Common myeloid progenitor, CD34-positive (primary cell): ENCODE measurements at regions not wholly inside any gene's neighbourhood (a gene's known extent, or its start where the extent isn't known, plus 50 kb on each side); places are given as distances from the start of the nearest gene placed in this dataset.

Source experiments
- CTCF ChIA-PET: fragments of 350-600 bp; sonication (Branson Sonifier 250); formaldehyde crosslinking; loops from one replicate; lab custom pipeline; 2021; ENCODE audit warnings: antibody characterized with exemption; lab: Charles Lee
- POLR2A ChIA-PET: fragments of 350-600 bp; sonication (Branson Sonifier 250); formaldehyde crosslinking; loops from one replicate; lab custom pipeline; 2021; ENCODE audit warnings: antibody characterized with exemption; lab: Charles Lee
- DNase-seq, 3 donors: peaks; one replicate each; pipeline versions ENCODE4 v3.0.0 to v3.0.0-alpha.2; 2013
- H3K27ac ChIP-seq, 2 experiments: 1 replicate in 1 of 2; 2 replicates in 1 of 2; pipeline ENCODE4 v1.7.0; 2013; ENCODE audit warnings: inconsistent platforms in 2 of 2, low read length in 2 of 2, mild to moderate bottlenecking in 2 of 2, low read depth in 1 of 2, moderate library complexity in 1 of 2; ENCODE audit not compliant: severe bottlenecking in 2 of 2, insufficient read depth in 1 of 2, poor library complexity in 1 of 2
- H3K27me3 ChIP-seq, 5 experiments: replicated peaks in 2 of 5; 1 replicate in 3 of 5; 2 replicates in 2 of 5; pipeline versions ENCODE4 v1.6.1 to v1.7.0; 2013; ENCODE audit warnings: low read length in 4 of 5, mild to moderate bottlenecking in 2 of 5, moderate library complexity in 2 of 5, inconsistent platforms in 1 of 5; ENCODE audit not compliant: insufficient read depth in 5 of 5, control insufficient read depth in 4 of 5
- H3K36me3 ChIP-seq, 4 experiments: 1 replicate in 2 of 4; 2 replicates in 2 of 4; pipeline versions ENCODE4 v1.6.1 to v1.7.0; 2013; ENCODE audit warnings: low read length in 3 of 4, control low read depth in 1 of 4, mild to moderate bottlenecking in 1 of 4; ENCODE audit not compliant: control insufficient read depth in 4 of 4, insufficient read depth in 4 of 4
- H3K4me1 ChIP-seq, 4 experiments: 1 replicate in 3 of 4; 2 replicates in 1 of 4; pipeline versions ENCODE4 v1.6.1 to v1.7.1; 2013; ENCODE audit warnings: low read length in 3 of 4, mild to moderate bottlenecking in 3 of 4, control low read depth in 1 of 4, inconsistent platforms in 1 of 4, moderate library complexity in 1 of 4; ENCODE audit not compliant: control insufficient read depth in 4 of 4, insufficient read depth in 4 of 4; ENCODE audit errors: control extremely low read depth in 1 of 4
- H3K4me3 ChIP-seq, 7 experiments: 1 replicate in 4 of 7; 2 replicates in 3 of 7; pipeline versions ENCODE4 v1.5.1 to v1.7.0; 2013; ENCODE audit warnings: mild to moderate bottlenecking in 7 of 7, low read length in 6 of 7, moderate library complexity in 6 of 7, inconsistent platforms in 2 of 7, low read depth in 2 of 7, control low read depth in 1 of 7; ENCODE audit not compliant: insufficient read depth in 4 of 7, control insufficient read depth in 1 of 7; ENCODE audit errors: extremely low read depth in 1 of 7
- H3K9me3 ChIP-seq, 5 experiments: 1 replicate in 4 of 5; 2 replicates in 1 of 5; pipeline versions ENCODE4 v1.6.1 to v1.7.1; 2013; ENCODE audit warnings: low read length in 4 of 5, mild to moderate bottlenecking in 2 of 5, inconsistent platforms in 1 of 5, low read depth in 1 of 5, moderate library complexity in 1 of 5; ENCODE audit not compliant: control insufficient read depth in 4 of 5, insufficient read depth in 2 of 5; ENCODE audit errors: control extremely low read depth in 1 of 5
- WGBS: methylation state at CpG from one replicate; pipeline ENCODE4 v1.1.5; 2013; ENCODE audit not compliant: insufficient coverage; 5-methylcytosine and 5-hydroxymethylcytosine counted together

DNA sequence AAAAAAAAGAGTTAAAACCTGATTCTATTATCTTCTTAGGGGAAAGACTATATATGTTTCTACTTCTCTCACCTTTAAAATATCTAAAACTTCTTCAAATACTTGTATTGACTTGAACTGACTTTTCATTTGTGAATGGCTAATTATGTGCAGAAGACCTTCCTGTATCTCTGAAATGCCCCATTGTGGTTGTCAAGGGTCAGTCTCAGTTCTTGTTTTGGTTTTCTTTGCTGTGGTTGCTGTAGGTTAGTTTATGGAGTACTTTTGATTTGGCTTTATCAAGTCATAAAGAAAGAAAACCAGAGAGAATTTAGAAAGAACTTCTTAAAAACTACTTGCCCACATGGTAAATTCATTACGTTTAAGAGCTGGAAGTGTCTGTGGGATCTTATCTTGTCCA is 345.3 kb upstream of the POU1F1 start:
- WGBS = no CpG with 5 or more reads among the region's 1 CpG
- no peaks in the 10 kb centered on the region for H3K36me3 ChIP-seq
- CTCF ChIA-PET = no interaction called here

DNA sequence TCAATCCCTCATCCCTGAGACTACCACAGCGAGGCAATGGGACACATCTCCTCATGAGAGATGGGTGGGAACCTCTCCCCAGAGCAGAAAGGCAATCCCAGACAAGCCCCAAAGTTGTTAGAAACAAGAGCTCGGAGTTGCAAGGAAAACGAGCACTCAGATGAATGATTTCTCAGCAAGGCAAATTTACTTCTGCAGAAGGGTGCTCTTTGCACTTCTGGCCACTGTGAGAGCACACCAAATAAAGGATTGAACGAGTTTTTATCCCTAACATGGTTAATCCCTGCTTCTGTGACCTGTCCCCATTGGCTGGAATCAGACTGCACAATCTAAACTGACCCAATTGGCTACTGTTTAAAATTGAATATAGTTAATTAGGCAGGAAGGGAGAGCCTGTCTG is 339.1 kb upstream of the POU1F1 start:
- no peaks in the 10 kb centered on the region for H3K36me3 ChIP-seq
- H3K27me3 ChIP-seq = no peaks in the 10 kb centered on the region
- no peak overlapping the region for H3K4me3 ChIP-seq
- peaks cover 3 to 25% (median 8%) of the 10 kb centered on the region in 5 experiments for H3K9me3 ChIP-seq
- 92% methylated on average over 4 of the region's 4 CpGs for WGBS
- DNase-seq = no peak
- H3K27ac ChIP-seq = no peak overlapping the region
- ChIA-PET CTCF (no interaction called here), POLR2A (no interaction called here)
- H3K4me1 ChIP-seq = no peaks in the 10 kb centered on the region

More for the DNA sequence above, 345.3 kb upstream of the POU1F1 start:
- peaks cover 0 to 3% (median 0%) of the 10 kb centered on the region in 5 experiments for H3K9me3 ChIP-seq
- no peak for DNase-seq
- no peak overlapping the region for H3K4me3 ChIP-seq
- H3K27ac ChIP-seq = no peak overlapping the region
- no peaks in the 10 kb centered on the region for H3K4me1 ChIP-seq
- POLR2A ChIA-PET = no interaction called here
- no peaks in the 10 kb centered on the region for H3K27me3 ChIP-seq

DNA sequence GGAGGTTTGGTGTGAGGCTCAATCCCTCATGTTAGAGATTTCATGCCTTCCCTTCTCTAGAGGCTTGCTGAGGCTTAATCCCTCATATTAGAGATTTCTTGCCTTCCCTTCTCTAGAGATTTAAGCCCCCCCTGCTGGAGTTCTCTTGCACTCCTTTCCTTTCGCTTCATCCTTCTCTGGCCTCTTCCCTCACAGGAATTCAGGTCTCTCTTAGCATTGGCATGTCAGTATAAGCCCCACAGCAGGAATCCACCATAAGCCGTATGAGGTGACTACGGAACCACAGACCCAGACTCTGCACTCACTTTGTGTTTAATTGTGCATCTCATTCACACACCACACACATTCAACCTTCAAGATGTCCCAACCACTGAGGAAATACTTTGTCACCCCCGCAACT is 338.6 kb upstream of the POU1F1 start:
- Histone ChIP-seq H3K9me3 (peaks cover 3 to 25% (median 8%) of the 10 kb centered on the region in 5 experiments), H3K4me3 (no peak overlapping the region), H3K27ac (no peak overlapping the region), H3K36me3 (no peaks in the 10 kb centered on the region), H3K4me1 (no peaks in the 10 kb centered on the region), H3K27me3 (no peaks in the 10 kb centered on the region)
- DNase-seq = no peak
- ChIA-PET CTCF (interaction anchor here (1.0 kb wide), 1 partner anchor 355 kb away, joined by 3 read pairs; no protein-coding TSS in a partner anchor), POLR2A (no interaction called here)
- 100% methylated on average over 4 of the region's 4 CpGs for WGBS

DNA sequence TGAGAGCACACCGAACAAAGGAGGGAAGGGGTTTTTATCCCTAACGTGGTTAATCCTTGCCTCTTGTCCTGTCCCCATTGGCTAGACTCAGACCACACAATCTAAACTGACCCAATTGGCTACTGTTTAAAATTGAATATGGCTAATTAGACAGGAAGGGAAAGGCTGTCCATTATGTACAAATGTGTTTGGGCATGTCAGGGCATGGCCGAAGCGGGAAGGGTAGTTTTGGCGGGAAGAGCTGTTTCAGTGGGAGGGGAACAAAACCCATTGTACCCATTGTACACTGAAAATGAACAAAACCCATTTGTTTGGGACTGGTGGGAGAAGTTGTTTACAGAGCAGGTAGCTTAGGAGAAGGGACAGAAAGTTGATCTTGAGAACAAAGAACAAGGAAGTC is 330.9 kb upstream of the POU1F1 start:
- Histone ChIP-seq H3K9me3 (peaks cover 3 to 12% (median 9%) of the 10 kb centered on the region in 5 experiments), H3K4me1 (no peaks in the 10 kb centered on the region), H3K27ac (no peak overlapping the region), H3K27me3 (no peaks in the 10 kb centered on the region), H3K4me3 (no peak overlapping the region), H3K36me3 (no peaks in the 10 kb centered on the region)
- CTCF ChIA-PET = no interaction called here
- POLR2A ChIA-PET = no interaction called here
- no peak for DNase-seq
- WGBS = 100% methylated on average over 1 of the region's 5 CpGs

DNA sequence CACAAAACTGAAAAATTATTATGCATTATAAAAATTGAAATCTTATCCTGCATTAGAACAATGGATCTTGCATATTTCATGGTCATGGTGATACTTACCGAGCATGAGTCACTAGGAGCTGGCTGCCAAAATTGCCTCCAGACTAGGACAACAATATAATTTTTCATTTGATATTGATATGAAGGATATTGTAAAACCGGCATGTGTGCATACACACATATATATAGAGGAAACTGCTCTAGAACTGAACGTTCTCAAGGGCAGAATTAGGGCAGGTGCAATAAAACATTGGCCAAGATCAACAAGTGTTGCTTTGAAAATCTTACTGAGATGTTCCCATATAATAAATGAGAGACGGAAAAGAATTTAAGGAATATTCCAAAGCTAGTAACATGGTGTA is 319.4 kb upstream of the POU1F1 start:
- POLR2A ChIA-PET = no interaction called here
- Histone ChIP-seq H3K4me1 (no peaks in the 10 kb centered on the region), H3K9me3 (peaks cover 1 to 13% (median 2%) of the 10 kb centered on the region in 5 experiments), H3K27ac (no peak overlapping the region), H3K4me3 (no peak overlapping the region), H3K27me3 (no peaks in the 10 kb centered on the region), H3K36me3 (no peaks in the 10 kb centered on the region)
- DNase-seq = no peak
- CTCF ChIA-PET = no interaction called here
- WGBS = no CpG with 5 or more reads among the region's 4 CpGs

DNA sequence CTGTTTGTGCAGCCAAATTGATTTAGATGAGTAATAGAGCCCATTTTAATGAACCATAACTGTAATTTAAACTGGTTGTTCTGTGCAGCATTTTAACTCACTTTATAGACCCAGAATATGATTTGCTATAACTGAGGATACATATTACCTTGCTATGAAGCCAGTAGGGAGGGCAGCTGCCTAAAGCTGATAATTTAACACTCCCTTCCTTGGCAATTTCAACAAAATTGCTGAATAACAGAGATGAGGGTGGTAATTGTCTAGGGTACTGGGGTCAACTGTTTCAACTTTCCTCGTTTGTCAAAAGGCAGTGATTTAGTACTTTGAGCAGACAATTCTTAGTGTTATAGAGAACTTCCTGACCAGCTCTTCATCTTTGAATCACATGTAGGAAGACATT is 304.9 kb upstream of the POU1F1 start:
- 83% methylated on average over 1 of the region's 1 CpG for WGBS
- Histone ChIP-seq H3K4me3 (no peak overlapping the region), H3K27ac (no peak overlapping the region), H3K4me1 (no peaks in the 10 kb centered on the region), H3K36me3 (no peaks in the 10 kb centered on the region), H3K27me3 (no peaks in the 10 kb centered on the region), H3K9me3 (no peaks in the 10 kb centered on the region)
- DNase-seq = no peak
- ChIA-PET CTCF (no interaction called here), POLR2A (no interaction called here)

DNA sequence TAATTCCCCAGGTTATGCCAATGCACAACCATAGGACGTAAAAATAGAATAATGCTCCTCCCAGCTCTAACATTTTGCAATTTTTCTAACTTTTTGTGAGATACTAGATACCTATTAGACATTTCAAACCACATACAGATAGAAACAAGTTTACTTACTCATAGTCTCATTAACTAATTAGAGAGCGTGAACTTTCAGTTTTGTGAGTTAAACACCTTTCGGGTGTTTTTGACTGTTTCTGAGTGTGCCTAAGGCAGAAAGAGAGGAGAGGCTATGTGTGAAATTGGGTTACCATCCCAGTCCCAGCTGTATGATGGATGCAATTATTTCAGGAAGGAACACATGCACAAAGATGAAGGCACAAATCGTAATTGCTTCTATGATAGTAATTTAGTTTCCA is 300.4 kb upstream of the POU1F1 start:
- H3K9me3 ChIP-seq = no peaks in the 10 kb centered on the region
- ChIA-PET POLR2A (no interaction called here), CTCF (no interaction called here)
- WGBS = 100% methylated on average over 1 of the region's 4 CpGs
- no peaks in the 10 kb centered on the region for H3K36me3 ChIP-seq
- no peak overlapping the region for H3K4me3 ChIP-seq
- no peak for DNase-seq
- no peaks in the 10 kb centered on the region for H3K27me3 ChIP-seq
- H3K27ac ChIP-seq = no peak overlapping the region
- no peaks in the 10 kb centered on the region for H3K4me1 ChIP-seq
